SK-N-SH treated with all-trans-retinoic acid at 6 μM for 48 hours (cell line): ENCODE measurements at regions not wholly inside any gene's neighbourhood (a gene's known extent, or its start where the extent isn't known, plus 50 kb on each side); places are given as distances from the start of the nearest gene placed in this dataset.

Experiments used
- ARNTL ChIP-seq: fragments of 450-650 bp; formaldehyde crosslinking; IDR thresholded peaks from 2 replicates; pipeline ENCODE4 v1.5.0; 2020; ENCODE audit warnings: low read depth, mild to moderate bottlenecking, moderate library complexity, borderline replicate concordance
- PATZ1 ChIP-seq: fragments of 250-450 bp; sonication (Bioruptor Pico); IDR thresholded peaks from 2 replicates; pipeline ENCODE4 v1.8.0; 2020; ENCODE audit warnings: mild to moderate bottlenecking, moderate library complexity, borderline replicate concordance
- RARB ChIP-seq: fragments of 250-450 bp; sonication (Bioruptor Pico); IDR thresholded peaks from 2 replicates; pipeline ENCODE4 v1.8.0; 2021; ENCODE audit warnings: mild to moderate bottlenecking, moderate library complexity
- SNAI2 ChIP-seq: fragments of 250-450 bp; sonication (Bioruptor Pico); IDR thresholded peaks from 2 replicates; pipeline ENCODE4 v1.5.0; 2020; ENCODE audit warnings: mild to moderate bottlenecking, moderate library complexity
- ZFP30 ChIP-seq: fragments of 450-650 bp; formaldehyde crosslinking; IDR thresholded peaks from 2 replicates; pipeline ENCODE4 v1.5.0; 2022; ENCODE audit warnings: mild to moderate bottlenecking, moderate library complexity
- TF ChIP-seq, protein P1 (sequence below): fragments of 250-450 bp; sonication (Bioruptor Pico); IDR thresholded peaks from 2 replicates; pipeline ENCODE4 v1.5.0; 2020; ENCODE audit warnings: mild to moderate bottlenecking, moderate library complexity
- TF ChIP-seq, protein P2 (sequence below): fragments of 250-450 bp; sonication (Bioruptor Pico); IDR thresholded peaks from 2 replicates; pipeline ENCODE4 v1.5.1; 2020; ENCODE audit warnings: low read depth, mild to moderate bottlenecking, moderate library complexity

DNA sequence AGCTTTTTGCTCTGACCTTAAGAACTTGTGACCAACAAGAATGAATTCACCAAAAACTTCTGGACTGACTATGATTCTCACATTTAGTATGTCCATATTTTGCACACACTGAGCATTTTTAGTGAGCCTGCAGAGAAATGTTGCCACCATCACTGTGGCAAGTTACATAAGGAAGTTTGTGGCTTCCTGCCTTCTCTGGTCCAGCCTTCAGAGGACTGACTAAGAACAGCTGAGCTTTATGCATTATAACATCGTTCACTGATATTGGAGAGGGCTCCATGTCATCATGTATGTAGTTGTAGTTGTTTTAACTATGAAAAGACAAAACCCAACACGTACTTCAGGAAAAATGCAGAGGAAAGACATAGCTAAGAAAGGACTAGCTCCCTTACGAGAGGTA is 218.0 kb upstream of the CRIM1 start:
- no peak for TF ChIP-seq SNAI2 (CRISPR knock-in tag)
- no peak for TF ChIP-seq ZFP30 (CRISPR knock-in tag)
- TF ChIP-seq PATZ1 (CRISPR knock-in tag) = no peak
- TF ChIP-seq RARB (CRISPR knock-in tag) = no peak
- TF ChIP-seq, protein P1, sequence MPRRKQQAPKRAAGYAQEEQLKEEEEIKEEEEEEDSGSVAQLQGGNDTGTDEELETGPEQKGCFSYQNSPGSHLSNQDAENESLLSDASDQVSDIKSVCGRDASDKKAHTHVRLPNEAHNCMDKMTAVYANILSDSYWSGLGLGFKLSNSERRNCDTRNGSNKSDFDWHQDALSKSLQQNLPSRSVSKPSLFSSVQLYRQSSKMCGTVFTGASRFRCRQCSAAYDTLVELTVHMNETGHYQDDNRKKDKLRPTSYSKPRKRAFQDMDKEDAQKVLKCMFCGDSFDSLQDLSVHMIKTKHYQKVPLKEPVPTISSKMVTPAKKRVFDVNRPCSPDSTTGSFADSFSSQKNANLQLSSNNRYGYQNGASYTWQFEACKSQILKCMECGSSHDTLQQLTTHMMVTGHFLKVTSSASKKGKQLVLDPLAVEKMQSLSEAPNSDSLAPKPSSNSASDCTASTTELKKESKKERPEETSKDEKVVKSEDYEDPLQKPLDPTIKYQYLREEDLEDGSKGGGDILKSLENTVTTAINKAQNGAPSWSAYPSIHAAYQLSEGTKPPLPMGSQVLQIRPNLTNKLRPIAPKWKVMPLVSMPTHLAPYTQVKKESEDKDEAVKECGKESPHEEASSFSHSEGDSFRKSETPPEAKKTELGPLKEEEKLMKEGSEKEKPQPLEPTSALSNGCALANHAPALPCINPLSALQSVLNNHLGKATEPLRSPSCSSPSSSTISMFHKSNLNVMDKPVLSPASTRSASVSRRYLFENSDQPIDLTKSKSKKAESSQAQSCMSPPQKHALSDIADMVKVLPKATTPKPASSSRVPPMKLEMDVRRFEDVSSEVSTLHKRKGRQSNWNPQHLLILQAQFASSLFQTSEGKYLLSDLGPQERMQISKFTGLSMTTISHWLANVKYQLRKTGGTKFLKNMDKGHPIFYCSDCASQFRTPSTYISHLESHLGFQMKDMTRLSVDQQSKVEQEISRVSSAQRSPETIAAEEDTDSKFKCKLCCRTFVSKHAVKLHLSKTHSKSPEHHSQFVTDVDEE (CRISPR knock-in tag) = no peak
- TF ChIP-seq, protein P2, sequence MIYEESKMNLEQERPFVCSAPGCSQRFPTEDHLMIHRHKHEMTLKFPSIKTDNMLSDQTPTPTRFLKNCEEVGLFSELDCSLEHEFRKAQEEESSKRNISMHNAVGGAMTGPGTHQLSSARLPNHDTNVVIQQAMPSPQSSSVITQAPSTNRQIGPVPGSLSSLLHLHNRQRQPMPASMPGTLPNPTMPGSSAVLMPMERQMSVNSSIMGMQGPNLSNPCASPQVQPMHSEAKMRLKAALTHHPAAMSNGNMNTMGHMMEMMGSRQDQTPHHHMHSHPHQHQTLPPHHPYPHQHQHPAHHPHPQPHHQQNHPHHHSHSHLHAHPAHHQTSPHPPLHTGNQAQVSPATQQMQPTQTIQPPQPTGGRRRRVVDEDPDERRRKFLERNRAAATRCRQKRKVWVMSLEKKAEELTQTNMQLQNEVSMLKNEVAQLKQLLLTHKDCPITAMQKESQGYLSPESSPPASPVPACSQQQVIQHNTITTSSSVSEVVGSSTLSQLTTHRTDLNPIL (CRISPR knock-in tag) = no peak
- no peak for TF ChIP-seq ARNTL (CRISPR knock-in tag)
